HG03108 (cell line): ENCODE measurements at regions not wholly inside any gene's neighbourhood (a gene's known extent, or its start where the extent isn't known, plus 50 kb on each side); places are given as distances from the start of the nearest gene placed in this dataset.

ENCODE experiments used
- ATAC-seq: cut with Tn5 transposase; IDR thresholded peaks from one replicate; pipeline ENCODE4 v1.9.1; 2021; ENCODE audit warnings: moderate library complexity; ENCODE audit not compliant: unreplicated experiment

DNA sequence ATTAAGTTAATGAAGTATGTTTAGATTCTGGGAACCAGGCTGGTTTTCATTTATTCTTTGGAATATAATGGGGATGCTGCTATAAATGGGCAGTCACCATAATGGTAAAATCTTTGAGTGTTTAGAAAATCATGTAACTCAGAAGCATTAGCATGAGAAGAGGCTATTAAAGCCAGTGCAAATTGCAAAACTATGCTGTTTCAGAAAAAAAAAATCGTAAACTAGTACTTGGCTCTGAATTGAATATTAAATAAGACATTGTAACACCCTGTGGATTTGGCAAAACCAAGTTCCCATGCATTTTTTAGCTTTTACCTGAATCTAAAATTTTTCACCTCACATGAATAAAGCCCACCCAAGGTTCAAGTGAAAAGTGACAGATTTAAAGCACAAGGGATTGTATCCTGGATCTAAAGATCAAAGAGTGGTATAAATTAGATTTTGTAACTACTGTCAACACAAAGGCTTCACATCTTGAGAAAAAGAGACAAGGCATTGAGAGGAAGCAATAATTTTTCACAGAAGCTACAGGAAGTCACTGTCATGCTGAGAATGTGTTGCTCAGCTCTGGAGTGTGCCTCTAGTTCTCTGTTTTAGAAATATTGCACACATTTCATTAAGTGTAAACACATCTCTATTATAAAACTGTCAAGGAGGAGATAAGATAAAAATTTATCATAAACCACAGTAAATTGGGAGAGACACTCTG is 142.2 kb downstream of the ABCA8 start:
- no peak for ATAC-seq

DNA sequence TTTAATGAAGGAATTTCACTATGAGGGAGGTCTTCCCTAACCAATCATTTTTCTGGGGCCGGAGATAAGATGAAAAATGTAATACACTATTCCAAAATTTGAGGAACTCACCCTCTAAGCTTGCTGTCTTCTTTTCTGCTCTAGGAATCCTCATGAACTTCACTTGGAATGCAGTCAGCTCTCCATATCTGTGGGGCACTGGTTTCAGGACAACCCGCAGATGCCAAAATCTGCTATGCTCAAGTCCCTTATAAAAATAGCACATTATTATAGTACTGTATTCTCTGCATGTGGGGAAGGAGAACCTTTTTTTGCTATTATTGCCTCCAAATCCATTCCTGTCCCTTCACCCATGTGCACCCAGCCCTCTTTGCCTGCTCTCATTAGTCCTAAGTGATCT is 146.0 kb downstream of the ABCA8 start:
- no peak for ATAC-seq

DNA sequence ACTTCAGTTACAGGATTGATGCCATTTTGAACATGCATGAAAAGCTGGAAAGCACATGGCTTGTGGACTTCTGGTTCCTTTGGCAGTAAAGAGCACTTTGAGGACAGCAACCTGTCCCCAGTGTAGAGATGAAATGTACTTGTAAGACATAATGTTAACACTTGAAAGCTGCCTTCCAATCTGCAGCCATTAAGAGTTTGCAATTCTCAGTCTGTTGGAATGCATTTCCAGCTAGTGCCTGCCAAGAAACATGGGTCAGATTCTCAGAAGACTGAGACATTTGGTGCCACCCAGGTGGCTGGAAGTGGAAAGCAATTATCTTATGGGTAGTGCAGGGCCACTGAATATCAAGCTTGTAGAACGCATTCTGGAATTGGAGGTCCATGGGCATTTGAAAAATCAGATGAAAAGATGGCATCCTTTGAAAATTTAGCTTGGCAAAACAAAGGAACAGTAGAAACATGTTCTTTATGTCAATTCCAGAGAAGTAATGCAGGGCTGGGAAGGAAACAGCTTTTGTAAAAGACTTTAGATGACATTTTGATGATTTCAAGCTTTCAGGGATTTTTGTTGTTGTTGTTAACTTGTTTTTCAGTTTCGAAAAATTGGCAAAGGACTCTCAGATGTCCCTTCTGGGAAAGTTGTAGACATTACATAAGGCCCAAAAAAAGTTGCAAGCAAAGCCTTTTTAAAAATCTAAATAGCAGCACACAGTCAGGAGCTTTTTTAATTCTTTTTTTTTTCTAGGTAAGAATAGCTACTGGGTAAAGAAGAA is 147.0 kb downstream of the ABCA8 start:
- no peak for ATAC-seq

DNA sequence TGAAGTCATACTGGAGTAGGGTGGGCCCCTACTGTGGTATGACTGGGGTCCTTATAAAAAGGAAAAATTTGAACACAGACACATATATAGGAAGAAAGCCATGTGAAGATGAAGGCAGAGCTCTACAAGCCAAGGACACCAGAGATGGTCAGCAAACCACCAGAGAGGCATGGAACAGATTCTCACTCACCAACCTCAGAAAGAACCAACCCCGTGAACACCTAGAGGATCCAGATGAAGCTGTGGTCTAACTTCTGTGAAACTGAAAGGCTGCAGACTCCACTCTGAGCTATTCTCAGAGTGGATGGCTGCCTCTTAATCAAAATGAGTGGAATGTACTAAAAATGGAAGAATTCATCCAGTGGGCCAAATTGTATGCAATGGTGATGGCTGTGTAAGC is 149.6 kb downstream of the ABCA8 start:
- ATAC-seq, result no peak

DNA sequence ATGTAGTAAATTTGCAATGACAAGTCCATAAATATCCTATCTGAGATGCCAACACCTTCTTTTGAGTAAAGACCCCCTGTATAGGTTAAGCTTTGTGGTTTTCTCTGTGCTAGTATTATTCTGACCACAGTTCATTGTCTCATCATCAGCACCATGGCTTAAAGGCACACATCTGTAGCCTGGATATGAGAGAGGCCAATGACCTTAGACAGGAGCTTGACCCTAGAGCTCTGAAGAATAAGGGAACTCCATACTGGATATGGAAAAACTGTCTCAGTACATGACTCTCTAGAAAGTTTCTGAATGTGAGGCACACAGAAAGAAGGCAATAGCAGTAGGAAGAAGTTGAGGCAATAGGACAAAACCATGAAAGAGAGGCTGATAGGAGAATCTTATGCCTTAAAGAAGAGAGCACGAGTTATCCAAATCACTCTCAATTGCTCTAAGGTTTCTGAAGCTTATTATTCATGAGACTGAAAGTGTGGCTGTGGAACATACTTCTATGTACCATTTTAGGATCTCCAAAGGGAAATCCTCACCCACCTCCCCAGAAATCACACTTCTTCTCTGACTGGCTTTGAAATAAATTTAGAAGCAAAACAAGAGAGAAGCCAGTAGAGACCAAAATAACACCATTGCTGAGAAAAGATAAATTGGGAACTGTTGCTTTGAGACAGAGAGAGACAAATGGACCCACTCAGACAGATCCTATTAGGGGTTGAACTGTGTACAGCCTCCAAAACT is 150.2 kb downstream of the ABCA8 start:
- no peak for ATAC-seq

DNA sequence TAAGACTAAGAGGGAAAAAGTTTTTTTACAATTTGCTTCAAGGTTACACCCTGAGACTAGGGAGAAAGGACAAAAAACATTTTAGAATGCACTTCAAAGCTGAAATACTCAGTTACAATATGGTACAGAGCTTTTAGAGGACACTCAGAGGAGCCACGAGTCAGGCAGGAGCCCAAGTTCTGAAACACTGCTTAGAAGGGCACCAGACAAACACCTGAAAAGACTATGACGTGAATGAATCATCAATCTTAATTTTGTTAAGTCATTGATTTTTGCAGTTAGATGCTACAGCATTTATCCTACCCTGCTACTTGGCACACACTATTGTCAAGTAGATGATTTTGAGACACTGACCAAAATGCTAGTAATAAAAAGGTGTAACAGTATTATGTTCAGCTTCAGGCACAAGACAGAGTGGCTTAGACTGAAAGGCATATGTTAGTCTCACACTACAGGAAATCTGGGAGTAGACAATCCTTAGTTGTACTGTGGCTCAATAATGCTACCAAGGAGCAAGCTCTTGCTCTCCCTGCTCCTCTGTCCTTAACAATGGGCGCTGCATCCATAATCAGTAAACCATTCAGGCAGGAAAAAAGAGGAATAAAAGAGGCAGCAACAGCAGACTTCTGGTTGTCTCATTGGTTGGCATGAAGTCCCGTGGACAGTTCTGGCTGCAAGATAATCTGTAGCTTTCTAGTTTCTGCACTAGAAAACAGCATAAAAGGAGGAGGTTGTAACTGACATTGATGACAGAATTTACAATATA is 151.8 kb downstream of the ABCA8 start:
- ATAC-seq, result no peak

DNA sequence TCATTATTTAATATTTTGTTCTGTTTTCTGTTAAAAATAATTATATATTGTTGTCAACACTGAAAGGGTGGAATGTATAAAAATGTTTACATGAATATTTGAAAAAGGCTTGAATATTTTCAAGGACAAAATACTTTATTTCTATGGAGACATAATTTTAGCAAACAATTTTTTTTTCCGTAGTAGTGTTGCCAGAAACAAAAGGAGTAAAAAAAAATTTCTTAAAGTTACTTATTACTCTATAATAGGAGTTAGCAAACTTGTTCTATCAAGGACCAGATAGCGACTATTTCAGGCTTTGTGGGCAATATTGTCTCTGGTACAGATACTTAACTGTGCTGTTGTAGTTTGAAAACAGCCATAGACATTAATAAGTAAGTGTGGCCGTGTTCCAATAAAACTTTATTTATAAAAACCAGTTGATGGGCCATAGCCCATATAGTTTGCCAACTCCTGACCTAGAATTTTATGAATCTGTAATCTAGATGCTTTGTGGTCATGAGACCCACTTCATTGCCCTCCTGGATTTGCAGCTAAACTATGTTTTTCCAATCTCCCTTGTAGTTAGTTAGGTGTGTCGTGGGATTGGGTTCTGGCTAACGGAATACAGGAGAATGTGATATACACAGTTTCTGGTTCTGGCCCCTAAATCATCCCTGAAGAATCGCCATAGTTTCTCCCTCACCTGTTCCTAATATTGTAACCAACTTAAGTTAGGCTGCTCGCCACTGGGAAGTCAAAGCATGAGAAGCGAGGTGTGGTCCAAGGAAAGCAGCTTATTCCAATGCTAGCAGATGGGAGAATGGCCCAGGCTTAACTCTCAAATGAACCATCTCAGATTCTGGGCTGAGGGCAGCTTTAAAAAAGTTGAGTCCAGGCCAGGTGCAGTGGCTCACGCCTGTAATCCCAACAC is 153.6 kb downstream of the ABCA8 start:
- ATAC-seq, result no peak

DNA sequence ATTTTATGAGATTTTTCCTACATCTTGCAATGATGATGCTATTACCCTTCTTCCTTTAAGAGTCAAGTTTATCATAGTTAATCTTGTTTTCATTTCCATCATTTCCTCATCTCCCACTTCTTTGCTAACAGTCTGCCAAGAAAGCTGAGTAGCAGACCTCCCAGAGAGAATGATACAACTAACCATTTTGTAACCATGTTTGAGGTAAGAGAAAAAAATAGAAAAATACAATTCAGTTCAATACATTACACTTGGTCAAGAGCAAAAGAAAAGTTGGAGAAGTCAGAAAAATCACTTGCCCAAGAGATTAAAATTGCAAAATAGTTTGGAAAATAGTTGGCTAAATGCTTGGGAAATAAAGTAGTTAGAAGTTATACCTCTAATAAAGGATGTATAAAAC is 154.4 kb downstream of the ABCA8 start:
- ATAC-seq, result no peak

DNA sequence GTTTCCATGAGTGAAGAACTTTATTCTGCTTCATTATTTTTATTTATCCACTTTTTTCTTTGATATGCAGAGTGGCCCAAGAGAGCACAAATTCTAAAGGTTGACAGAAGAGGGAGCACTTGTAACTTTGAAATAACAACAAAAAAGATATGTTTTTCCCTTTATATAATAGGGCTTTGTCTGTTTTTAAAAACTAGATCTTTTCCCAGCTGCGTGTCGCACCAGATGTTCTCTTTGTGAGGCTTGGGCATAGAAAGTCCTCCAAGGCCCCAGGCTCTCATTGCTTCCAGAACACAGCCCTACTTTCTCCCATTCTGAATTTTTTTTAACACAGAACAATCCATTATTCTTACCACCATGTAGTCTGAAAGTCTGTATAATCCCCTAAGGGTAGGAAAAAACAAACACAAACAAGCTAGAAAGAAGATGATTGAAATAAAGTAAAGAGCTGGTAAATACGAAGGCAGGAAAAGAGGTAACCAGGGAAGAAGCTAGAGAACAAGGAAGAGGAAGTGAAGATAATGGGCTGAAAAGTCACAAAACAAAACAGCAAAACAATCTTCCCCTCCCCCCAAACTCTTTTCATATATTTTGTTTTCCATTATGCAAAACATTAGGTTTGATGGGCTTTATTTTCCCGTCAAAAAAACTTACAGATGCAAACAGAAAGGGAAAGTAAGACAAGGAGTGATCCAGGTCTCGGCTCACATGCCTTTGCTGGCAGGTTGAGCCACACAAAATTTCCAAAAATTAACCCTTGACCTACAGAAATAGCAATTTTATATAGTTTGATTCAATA is 160.4 kb downstream of the ABCA8 start:
- no peak for ATAC-seq

DNA sequence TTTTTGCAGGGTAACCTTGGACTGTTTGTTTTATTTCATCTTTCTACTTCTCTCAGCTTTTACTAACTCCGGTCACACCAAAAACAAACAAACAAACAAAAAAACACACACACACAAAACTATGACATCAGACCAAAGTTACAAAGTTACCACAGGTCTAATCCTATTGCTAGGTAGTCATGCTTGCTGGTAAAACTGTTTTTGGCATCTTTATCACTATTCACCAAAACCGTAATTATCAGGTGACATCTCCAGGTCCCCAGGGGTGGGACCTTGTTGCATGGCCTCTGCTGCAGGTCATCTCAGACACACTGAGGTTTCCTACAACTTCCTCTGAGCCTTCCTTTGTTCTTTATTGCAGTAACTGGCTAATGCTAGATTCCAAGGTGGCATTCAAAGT is 162.3 kb downstream of the ABCA8 start:
- no peak for ATAC-seq

DNA sequence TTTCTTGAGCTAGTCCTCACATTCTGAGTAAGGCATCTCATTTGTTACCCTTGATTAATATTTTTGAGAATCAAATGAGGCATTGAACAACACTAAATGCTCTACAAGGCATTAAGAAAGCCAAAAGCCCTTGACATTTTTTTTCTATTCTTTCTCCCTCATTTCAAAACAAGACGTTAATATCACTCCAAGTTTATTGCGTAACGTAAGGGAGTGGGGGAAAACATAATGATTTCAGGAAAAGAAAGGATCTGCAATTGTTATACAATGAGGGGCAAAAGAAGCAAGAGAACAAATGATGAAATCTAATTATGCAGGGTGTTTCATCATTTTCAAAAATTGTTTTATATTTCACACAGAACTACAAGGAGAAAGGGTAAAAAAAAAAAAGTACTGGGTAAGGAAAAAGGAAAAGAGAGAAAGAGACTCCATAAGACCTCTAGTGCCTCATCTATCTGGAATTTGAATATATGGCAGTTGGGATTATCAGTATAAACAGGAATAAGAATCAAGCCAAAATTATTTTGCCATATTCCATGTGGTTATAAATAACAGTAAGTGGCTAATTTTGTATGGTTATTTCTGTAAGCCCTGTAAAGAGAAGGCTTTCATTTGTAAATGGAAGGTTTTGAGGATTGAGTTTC is 163.0 kb downstream of the ABCA8 start:
- ATAC-seq, result no peak

DNA sequence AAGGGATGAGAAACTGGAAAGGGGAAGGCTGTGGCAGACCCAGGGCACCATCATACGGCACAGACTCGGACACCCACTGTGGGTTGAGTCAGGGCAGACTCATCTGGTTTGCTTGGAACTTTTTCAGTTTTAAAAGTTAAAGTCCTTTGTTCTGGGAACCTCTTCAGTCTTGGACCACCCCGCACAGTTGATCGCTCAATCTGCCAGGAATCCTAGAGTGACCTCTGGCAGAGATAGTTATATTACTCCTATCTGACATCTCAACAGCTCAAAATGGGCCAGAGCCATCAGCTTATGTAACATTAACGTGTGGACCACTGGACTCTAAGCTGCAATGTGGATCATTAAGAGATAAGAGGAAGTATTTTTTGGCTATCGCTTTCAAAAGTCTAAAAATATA is 164.3 kb downstream of the ABCA8 start:
- ATAC-seq, result no peak

DNA sequence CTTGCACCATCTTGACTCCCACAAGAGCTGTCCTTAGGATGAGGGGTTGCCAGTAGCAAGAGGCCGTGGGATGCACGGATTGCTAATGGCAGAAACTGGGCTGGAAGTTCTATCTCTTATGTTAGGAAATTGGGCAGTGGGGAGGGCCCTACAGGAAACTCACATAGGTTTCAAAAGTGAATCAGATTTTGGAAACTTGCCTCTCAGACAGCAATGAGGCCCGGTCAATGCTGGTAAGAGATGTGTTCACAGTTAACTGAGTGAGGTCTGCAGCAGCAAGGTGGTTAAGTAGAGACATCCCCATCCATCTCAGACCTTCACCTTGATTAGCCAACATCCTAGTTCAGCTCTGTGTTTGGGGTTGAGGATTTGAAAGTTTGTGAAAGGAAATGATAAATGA is 164.7 kb downstream of the ABCA8 start:
- no peak for ATAC-seq

DNA sequence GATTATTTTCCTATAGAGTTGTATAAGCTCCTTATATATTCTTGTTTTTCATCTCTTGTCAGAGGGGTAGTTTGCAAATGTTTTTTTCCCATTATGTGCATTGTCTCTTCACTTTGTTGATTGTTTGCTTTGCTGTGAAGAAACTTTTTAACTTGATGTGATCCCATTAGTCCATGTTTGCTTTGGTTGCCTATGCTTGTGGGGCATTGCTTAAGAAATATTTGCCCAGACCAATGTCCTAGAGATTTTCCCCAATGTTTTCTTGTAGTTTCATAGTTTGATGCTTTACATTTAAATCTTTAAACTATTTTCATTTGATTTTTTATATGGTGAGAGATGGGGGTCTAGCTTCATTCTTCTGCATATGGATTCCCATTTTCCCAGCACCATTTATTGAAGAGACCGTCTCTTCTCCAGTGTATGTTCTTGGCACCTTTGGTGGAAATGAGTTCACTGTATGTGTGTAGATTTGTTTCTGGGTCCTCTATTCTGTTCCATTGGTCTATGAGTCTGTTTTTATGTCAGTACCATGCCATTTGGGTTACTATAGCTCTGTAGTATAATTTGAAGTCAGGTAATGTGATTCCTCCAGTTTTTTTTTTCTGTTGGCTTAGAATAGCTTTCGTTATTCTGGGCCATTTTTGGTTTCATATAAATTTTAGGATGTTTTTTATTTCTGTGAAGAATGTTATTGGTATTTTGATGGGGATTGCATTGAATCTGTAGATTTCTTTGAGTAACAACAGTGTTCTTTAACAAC is 165.8 kb downstream of the ABCA8 start:
- no peak for ATAC-seq

DNA sequence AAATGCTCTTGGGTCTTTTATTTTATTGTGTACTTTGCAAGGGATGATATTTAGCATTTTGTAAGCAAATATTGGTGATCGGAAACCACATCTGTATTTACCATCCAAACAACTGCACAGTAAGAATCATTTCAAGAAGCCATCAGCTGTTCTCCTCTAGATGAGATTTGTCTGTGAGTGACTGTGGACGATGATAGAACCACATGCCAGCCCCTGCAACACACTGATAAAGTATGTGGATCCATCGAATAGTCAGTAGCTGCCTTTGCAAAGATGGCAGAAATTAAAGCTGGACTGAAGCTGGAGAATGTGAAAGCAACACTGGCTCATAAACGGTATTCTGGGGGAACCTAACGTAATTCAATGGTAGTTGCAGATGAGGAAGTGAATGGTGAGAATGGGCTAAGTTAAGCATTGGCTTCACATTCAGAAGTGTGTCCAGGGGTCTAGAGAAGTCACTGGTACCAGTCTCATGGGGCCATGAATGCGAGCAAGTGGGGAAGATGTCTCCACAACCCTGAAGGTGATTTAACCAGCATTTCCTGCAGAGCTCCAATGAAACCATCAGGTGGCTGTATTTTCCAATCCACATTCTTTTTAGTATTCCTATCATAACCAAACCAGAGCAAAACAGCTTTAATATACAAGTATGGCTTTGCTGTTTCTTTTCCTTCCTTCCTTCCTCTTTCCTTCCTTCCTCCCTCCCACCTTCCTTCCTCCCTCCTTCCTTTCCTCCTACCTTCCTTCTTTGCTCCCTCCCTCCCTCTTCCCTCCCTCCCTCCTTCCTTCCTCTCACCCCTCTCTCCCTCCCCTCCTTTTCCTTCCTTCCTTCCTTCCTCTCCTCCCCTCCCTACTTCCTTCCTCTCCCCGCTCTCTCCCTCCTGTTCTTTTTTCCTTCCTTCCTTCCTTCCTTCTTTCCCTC is 169.4 kb downstream of the ABCA8 start:
- no peak for ATAC-seq

DNA sequence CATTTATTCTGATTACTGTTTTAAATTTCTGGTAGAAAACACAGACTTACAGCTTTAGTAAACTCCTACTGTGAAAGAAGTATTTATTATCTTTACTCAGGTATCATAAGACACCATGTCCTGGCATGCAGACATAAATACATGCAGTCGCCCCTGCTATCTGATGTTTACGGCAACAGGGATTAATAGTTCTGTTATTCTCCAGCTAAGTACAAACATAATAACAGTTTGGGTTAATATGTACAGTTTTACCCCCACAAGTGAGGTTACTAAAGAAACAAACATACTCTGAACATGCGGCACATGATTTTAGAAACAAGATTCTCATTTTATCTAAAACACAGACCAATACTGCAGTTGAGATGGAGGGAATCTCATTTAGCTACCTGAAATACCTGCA is 170.8 kb downstream of the ABCA8 start:
- no peak for ATAC-seq

DNA sequence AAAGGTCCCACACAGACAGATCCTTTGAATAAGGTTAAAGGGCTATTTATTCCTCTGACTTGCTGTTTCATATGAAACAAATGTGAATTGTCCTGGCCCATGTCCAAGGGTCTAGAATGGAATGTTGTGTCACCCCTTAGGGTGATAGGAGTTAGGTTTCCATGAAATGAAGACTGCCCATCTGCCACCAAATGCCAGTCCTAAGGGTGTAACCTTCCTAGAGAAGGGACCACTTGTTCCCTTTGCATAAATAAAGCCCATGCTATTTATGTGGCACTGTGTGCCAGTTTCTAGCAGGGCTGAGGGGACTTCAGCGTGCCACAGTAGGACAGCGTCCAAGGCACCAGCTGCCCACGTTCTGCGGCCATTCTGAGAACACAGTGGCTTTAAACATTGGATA is 171.3 kb downstream of the ABCA8 start:
- ATAC-seq, result no peak
